GM13977 (cell line): ENCODE measurements at regions not wholly inside any gene's neighbourhood (a gene's known extent, or its start where the extent isn't known, plus 50 kb on each side); places are given as distances from the start of the nearest gene placed in this dataset.
"Not testable (repeated sequence)": the region's sequence is repeated elsewhere in the genome, so short reads cannot be mapped to it uniquely, and the experiment has no call there.

Experiments
- DNase-seq: peaks from one replicate; pipeline ENCODE4 v3.0.0; 2012; ENCODE audit warnings: low spot score
- CTCF ChIP-seq: IDR thresholded peaks from 2 replicates; pipeline ENCODE4 v1.5.1; 2012; ENCODE audit warnings: mild to moderate bottlenecking, control low read depth; ENCODE audit not compliant: insufficient read depth; ENCODE audit errors: extremely low read depth, missing control alignments
- in situ Hi-C: fragments of 300-500 bp; cut with MboI; formaldehyde crosslinking; loops from one replicate; pipeline ENCODE4 v1.12.0; 2022; ENCODE audit warnings: low sequenced_read_pairs, low pct_unique_long_range_greater_than_20kb, mixed read lengths, inconsistent platforms; ENCODE audit not compliant: unreplicated experiment

GRCh38 chr22:10727393-10727792 is 4800.6 kb upstream of the OR11H1 start:
- in situ Hi-C loops, result no loop called here
- no peak for TF ChIP-seq CTCF
- no peak for DNase-seq

GRCh38 chr22:10729979-10730378 is 4798.0 kb upstream of the OR11H1 start:
- DNase-seq, in situ Hi-C loops: not testable (repeated sequence)

GRCh38 chr22:10730706-10731105 is 4797.3 kb upstream of the OR11H1 start:
- in situ Hi-C loops, result not testable (repeated sequence)

GRCh38 chr22:10731246-10731974 is 4796.6 kb upstream of the OR11H1 start:
- in situ Hi-C loops, result not testable (repeated sequence)

More at GRCh38 chr22:10730706-10731105, 4797.3 kb upstream of the OR11H1 start:
- DNase-seq, result not testable (repeated sequence)

GRCh38 chr22:10735075-10735474 is 4792.9 kb upstream of the OR11H1 start:
- in situ Hi-C loops, DNase-seq: not testable (repeated sequence)

More at GRCh38 chr22:10731246-10731974, 4796.6 kb upstream of the OR11H1 start:
- not testable (repeated sequence) for DNase-seq

- DNase-seq, in situ Hi-C loops: not testable (repeated sequence)
Measured at GRCh38 chr22:10736879-10737278, 4791.1 kb upstream of the OR11H1 start.

- DNase-seq, in situ Hi-C loops: not testable (repeated sequence)
Measured at GRCh38 chr22:10737931-10738330, 4790.1 kb upstream of the OR11H1 start.

GRCh38 chr22:10741210-10741609 is 4786.8 kb upstream of the OR11H1 start:
- in situ Hi-C loops, result no loop called here
- DNase-seq, result peak; percentile 11
- no peak for TF ChIP-seq CTCF

- DNase-seq, result peak; percentile 27
- in situ Hi-C loops, result not testable (repeated sequence)
Measured at GRCh38 chr22:10741776-10742630, 4786.0 kb upstream of the OR11H1 start.

- in situ Hi-C loops, DNase-seq: not testable (repeated sequence)
Measured at GRCh38 chr22:10746382-10746781, 4781.6 kb upstream of the OR11H1 start.

- in situ Hi-C loops, DNase-seq: not testable (repeated sequence)
Measured at GRCh38 chr22:10747227-10747626, 4780.8 kb upstream of the OR11H1 start.

- in situ Hi-C loops, DNase-seq: not testable (repeated sequence)
Measured at GRCh38 chr22:10748751-10749150, 4779.2 kb upstream of the OR11H1 start.

GRCh38 chr22:10749423-10749822 is 4778.6 kb upstream of the OR11H1 start:
- DNase-seq, in situ Hi-C loops: not testable (repeated sequence)

- DNase-seq, in situ Hi-C loops: not testable (repeated sequence)
Measured at GRCh38 chr22:10753566-10753965, 4774.4 kb upstream of the OR11H1 start.

- in situ Hi-C loops, result not testable (repeated sequence)
Measured at GRCh38 chr22:10755350-10755749, 4772.6 kb upstream of the OR11H1 start.

More at GRCh38 chr22:10755350-10755749, 4772.6 kb upstream of the OR11H1 start:
- DNase-seq, result not testable (repeated sequence)
